ENCODE measurements at regions not wholly inside any gene's neighbourhood (a gene's known extent, or its start where the extent isn't known, plus 50 kb on each side); places are given as distances from the start of the nearest gene placed in this dataset.
"Not testable (repeated sequence)": the region's sequence is repeated elsewhere in the genome, so short reads cannot be mapped to it uniquely, and the experiment has no call there.

DNA sequence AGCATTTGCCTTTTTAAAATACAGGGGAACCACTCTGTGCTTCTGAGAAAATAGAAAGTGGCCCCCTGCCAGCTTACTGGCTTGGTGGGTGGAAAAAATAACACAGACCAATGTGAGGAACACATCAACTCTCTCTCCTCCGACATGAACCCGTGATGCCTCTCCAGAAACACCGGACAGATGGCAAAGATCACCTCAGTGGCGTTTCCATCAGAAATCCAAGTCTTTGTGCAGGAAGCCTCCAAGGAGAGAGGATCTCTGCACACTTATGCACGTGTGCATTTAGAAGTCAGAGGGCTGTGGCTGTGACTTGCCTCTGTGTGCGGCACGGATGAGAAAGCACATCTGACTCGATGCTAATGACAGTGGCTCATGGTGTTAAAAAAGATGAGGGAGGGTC lies 112.3 kb upstream of the KLF12 start:
- Mint-ChIP-seq H3K4me1 (ENCODE audit: low read depth) (peaks cover 95% of the 10 kb centered on the region), H3K27me3 (no peaks in the 10 kb centered on the region), H3K4me3 (peak overlapping the region; percentile 87), H3K36me3 (peaks cover 26% of the 10 kb centered on the region), H3K9me3 (ENCODE audit: low read depth) (peaks cover 4% of the 10 kb centered on the region), H3K27ac (peak overlapping the region; percentile 95)

DNA sequence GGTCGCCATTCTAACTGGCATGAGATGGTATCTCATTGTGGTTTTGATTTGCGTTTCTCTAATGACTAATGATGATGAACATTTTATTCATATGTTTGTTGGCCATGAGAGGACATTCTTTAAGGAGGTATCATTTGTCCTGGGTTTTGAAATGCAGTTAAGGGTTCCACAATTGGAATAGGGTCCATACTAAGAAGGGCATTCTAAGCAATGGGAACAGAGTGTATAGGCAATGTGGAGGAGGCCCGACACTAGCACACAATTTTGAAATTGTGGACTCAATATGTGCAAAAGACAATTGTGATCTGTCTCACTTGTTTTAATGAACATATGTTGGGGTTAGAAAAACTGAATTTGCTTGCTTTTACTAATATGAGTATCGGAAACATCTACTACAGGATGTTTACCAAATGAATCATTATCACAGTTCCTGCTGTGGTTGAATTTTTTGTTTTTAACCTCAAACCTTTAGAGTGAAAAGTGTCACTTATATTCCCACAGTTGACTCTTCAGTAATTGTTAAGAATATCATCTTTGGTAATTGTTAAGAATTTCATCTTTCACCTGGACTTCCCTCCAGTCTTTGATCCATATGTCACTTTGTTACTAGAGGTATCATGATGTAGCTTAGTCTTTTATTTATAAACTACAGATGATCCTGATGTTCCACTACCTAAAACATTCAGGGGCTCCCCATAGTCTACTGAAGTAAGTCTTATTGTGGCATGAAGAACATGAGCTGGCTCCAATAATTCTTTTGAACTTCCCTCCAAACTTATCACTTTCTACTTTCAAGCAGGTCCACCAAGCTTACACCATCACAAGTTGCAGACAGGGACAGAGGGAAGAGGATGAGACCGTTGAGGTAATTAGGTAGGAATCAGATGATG lies 109.7 kb upstream of the KLF12 start:
- Mint-ChIP-seq H3K27ac (peak overlapping the region; percentile 95), H3K9me3 (ENCODE audit: low read depth) (peaks cover 4% of the 10 kb centered on the region), H3K4me3 (peak overlapping the region; percentile 69), H3K27me3 (no peaks in the 10 kb centered on the region), H3K4me1 (ENCODE audit: low read depth) (peaks cover 72% of the 10 kb centered on the region), H3K36me3 (peaks cover 20% of the 10 kb centered on the region)

DNA sequence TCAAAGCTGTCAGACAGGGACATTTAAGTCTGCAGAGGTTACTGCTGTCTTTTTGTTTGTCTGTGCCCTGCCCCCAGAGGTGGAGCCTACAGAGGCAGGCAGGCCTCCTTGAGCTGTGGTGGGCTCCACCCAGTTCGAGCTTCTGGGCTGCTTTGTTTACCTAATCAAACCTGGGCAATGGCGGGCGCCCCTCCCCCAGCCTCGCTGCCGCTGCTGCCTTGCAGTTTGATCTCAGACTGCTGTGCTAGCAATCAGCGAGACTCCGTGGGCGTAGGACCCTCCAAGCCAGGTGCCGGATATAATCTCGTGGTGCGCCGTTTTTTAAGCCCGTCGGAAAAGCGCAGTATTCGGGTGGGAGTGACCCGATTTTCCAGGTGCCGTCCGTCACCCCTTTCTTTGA lies 107.1 kb upstream of the KLF12 start:
- H3K27ac Mint-ChIP-seq: not testable (repeated sequence)
- peaks cover 47% of the 10 kb centered on the region for H3K4me1 Mint-ChIP-seq (ENCODE audit: low read depth)

DNA sequence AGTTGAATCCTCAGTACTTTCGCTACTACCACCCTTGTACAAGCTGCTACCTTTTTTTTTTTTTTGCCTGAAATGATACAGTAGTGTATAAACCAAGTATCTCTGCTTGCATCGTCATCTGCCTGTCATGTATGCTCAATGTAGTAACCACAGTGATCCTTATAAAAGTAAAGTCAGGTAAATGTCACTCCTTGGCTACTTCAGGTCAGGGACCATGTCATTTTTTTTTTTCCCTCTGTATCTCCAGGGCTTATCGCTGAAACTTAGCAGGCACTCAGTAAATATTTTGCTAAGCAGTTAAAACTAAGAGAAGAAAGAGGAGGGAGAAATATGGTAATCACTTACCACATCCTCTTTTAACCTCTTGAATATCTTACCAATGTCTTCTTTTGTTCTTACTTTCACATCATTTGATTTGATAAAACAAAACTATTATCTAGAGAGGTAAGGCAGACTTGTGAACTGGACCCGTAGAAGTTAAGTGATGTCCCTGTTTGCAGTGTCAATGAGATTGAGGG lies 96.8 kb upstream of the KLF12 start:
- Mint-ChIP-seq H3K4me3 (peak overlapping the region; percentile 84), H3K27me3 (no peaks in the 10 kb centered on the region), H3K4me1 (ENCODE audit: low read depth) (peaks cover 52% of the 10 kb centered on the region), H3K9me3 (ENCODE audit: low read depth) (peaks cover 9% of the 10 kb centered on the region), H3K36me3 (peaks cover 3% of the 10 kb centered on the region), H3K27ac (peak overlapping the region; percentile 88)

More for the DNA sequence above, 107.1 kb upstream of the KLF12 start:
- H3K27me3 Mint-ChIP-seq; H3K4me3 Mint-ChIP-seq; H3K9me3 Mint-ChIP-seq (ENCODE audit: low read depth): not testable (repeated sequence)
- peaks cover 16% of the 10 kb centered on the region for H3K36me3 Mint-ChIP-seq

DNA sequence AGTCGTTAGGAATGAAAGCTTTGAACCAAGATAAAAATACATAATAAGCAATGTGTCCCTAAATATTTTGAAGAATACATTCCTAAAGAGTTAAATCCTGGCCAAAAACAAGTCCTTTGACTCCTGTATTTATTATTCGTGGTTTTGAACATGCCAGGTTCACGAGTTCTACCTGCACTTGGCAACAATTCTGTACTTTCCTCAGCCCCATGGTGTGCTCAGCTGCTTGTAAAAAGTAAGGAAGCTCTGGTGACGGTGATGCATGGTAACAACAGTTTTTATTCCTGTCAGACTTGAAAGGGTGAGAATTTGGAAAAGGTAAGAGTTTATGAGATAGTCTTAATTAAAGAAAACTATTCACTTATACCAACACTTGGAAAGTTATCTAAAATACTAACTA lies 95.0 kb upstream of the KLF12 start:
- H3K36me3 Mint-ChIP-seq: peaks cover 3% of the 10 kb centered on the region
- no peak overlapping the region for H3K27ac Mint-ChIP-seq

DNA sequence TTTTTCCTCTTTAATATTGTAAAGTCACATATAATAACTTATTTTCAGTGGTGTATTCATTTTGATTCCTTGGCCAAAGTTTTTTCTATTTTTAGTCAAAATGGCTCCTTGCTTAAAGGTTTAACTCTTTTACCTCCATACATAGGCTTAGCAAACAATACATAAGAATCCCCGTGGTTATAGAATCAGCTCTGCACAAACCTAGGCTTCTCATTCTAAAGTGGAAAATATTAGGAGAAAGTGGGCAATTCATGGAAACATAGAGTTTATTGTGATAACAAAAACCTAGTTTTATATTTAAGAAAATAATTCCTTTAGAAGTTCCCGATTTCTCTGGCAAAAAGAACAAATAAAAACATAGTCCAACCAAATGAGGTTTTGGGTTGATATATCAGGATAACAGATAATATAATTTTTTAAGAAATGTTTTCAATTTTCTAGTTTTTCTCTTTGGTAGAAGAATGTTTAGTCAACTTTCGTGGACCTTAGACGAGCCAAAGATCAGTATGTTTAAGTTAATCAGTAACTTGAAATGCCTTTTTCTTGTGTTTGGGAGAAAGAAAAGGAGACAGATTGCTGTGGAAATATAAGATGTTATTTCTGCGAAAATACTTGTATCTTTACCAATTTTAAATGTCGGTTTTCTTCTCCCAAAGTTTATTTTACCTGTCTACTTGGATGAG lies 93.4 kb upstream of the KLF12 start:
- no peak overlapping the region for H3K4me3 Mint-ChIP-seq
- no peak overlapping the region for H3K27ac Mint-ChIP-seq
- H3K36me3 Mint-ChIP-seq: peaks cover 3% of the 10 kb centered on the region
- no peaks in the 10 kb centered on the region for H3K27me3 Mint-ChIP-seq
- peaks cover 31% of the 10 kb centered on the region for H3K4me1 Mint-ChIP-seq (ENCODE audit: low read depth)
- H3K9me3 Mint-ChIP-seq (ENCODE audit: low read depth): peaks cover 9% of the 10 kb centered on the region

More for the DNA sequence above, 95.0 kb upstream of the KLF12 start:
- H3K4me1 Mint-ChIP-seq (ENCODE audit: low read depth): peaks cover 41% of the 10 kb centered on the region
- no peak overlapping the region for H3K4me3 Mint-ChIP-seq
- no peaks in the 10 kb centered on the region for H3K27me3 Mint-ChIP-seq
- H3K9me3 Mint-ChIP-seq (ENCODE audit: low read depth): peaks cover 9% of the 10 kb centered on the region

DNA sequence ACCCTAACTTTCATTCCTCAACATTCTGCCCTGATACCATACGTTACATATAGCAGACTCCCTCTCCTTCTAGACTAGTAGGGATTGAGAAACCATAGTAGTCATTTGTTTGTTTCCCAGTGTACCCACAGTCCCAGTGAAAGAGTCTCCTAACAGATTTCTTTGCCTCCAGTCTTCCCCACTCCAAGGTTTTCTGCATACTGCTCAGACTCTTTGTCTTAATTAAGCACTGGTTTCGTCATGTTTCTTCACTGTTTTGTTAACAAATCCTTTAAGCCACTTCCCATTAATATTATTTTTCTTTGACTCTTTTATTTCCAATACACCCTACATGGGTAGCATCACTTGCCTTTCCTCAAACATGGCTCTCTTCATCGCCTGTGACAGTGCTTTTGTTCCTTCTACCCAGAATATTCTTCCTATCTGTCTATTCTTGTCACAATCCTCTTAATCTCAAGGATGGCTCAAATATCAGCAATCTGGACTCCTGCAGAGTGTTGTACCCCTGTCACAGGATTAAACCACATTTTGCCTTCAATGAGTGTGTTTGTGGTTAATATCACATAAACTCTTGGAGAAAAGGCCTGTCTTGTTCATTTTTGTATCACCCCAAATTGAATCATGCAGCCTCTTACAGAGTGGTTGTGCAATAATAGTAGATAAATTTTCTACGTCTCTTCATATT lies 92.7 kb upstream of the KLF12 start:
- H3K36me3 Mint-ChIP-seq: peaks cover 3% of the 10 kb centered on the region
- peaks cover 9% of the 10 kb centered on the region for H3K9me3 Mint-ChIP-seq (ENCODE audit: low read depth)
- H3K27ac Mint-ChIP-seq: no peak overlapping the region

DNA sequence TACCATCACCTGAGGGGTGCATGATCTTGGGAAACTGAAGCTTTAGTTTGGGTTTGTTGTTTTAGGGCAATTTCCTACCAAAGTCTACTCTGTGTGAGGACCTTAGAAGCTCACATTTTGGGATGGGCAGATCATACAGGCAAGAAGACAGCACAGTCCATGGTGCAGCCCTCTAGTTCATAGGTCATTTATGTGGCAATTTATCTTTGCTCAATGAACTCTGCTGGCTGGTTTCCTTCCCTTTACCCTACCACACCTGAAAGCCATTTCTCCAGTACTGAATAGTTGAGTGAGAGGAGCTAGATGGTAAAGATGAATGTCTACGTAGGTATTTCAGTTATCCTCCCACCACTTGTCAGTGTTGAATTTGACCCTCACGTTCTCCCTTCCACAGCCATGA lies 87.5 kb upstream of the KLF12 start:
- H3K27ac Mint-ChIP-seq: no peak overlapping the region

More for the DNA sequence above, 92.7 kb upstream of the KLF12 start:
- Mint-ChIP-seq H3K4me3 (no peak overlapping the region), H3K4me1 (ENCODE audit: low read depth) (peaks cover 24% of the 10 kb centered on the region), H3K27me3 (no peaks in the 10 kb centered on the region)

DNA sequence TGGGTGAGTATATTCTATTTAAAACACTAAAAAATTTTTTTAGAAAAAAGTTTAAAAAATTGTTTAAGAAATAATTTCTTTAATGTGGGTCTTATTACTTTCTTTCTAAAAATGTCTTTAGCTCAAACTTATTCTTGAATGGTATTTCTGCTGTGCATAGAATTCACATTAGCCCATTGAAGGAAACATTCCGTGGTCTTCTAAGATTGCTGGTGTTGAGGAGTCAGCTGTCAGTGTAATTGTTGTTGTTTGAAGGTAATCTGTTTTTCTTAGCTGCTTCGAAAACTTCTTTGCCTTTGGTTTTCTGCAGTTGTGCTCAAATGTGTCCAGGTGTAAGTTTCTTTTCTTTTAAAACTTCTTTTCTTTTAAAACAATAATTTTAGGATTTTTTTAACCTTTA lies 85.4 kb upstream of the KLF12 start:
- Mint-ChIP-seq H3K36me3 (no peaks in the 10 kb centered on the region), H3K27ac (no peak overlapping the region), H3K27me3 (no peaks in the 10 kb centered on the region), H3K4me1 (ENCODE audit: low read depth) (peaks cover 2% of the 10 kb centered on the region), H3K4me3 (no peak overlapping the region), H3K9me3 (ENCODE audit: low read depth) (no peaks in the 10 kb centered on the region)

More for the DNA sequence above, 87.5 kb upstream of the KLF12 start:
- Mint-ChIP-seq H3K4me1 (ENCODE audit: low read depth) (peaks cover 2% of the 10 kb centered on the region), H3K27me3 (no peaks in the 10 kb centered on the region), H3K9me3 (ENCODE audit: low read depth) (no peaks in the 10 kb centered on the region), H3K4me3 (no peak overlapping the region), H3K36me3 (no peaks in the 10 kb centered on the region)

DNA sequence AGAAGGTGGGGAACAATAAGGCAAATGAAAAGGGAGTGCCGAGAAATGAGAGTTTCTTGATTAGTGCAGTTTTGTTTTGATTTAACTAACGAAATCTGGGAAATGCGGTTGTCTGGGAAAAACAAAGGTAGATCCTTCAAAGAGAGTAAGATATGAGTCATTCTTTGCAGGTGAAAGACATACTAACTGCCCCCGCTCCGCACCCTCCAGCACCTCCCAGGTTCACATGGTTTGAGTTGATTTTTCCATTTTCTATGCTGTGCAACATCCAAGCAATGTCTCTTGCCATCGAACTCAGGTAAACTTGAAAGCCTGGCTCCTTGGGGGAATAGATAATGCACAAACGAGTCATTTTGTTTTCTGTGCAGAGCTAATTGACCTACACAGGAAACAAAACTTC lies 84.1 kb upstream of the KLF12 start:
- Mint-ChIP-seq H3K9me3 (ENCODE audit: low read depth) (no peaks in the 10 kb centered on the region), H3K4me3 (no peak overlapping the region), H3K4me1 (ENCODE audit: low read depth) (peaks cover 4% of the 10 kb centered on the region), H3K36me3 (no peaks in the 10 kb centered on the region), H3K27ac (no peak overlapping the region), H3K27me3 (no peaks in the 10 kb centered on the region)

DNA sequence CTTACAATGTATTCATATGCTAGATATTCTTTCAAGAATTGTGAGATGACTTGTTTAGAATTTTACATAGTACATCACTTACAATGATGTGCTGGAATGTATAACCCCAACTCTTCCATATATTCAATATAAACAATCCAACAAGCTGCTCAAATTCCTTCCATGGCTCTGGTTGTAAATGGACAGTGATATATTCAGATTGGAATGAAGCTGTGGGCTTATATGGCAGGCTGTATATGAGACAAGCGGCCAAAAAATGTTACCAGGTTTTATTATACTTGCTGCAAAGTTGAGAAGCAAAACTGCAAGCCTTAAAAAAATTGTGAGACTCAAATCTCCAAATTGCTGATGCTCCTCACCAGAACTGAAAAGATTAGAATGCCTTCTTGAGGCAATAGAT lies 83.6 kb upstream of the KLF12 start:
- Mint-ChIP-seq H3K27ac (no peak overlapping the region), H3K4me1 (ENCODE audit: low read depth) (peaks cover 4% of the 10 kb centered on the region), H3K27me3 (no peaks in the 10 kb centered on the region), H3K4me3 (no peak overlapping the region), H3K36me3 (no peaks in the 10 kb centered on the region), H3K9me3 (ENCODE audit: low read depth) (no peaks in the 10 kb centered on the region)

DNA sequence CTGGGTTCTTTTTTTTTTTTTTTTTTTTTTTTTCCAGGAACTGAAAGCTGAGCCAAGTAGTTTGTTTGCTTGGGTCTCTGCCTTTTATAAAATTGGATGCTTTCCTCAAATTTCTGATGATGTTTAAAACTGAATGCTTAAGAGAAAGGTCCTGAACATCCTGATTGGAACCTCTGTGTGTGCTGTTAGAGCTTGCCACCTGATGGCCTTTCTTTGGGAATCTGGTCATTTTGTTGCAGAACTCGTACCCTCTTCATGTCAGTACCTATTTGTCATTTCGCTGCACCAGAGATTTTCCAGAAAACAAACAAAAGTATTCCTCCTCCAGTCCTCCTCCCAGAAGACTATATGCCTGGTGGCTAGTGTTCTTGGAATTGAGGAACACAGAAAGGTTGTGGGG lies 81.2 kb upstream of the KLF12 start:
- Mint-ChIP-seq H3K9me3 (ENCODE audit: low read depth) (no peaks in the 10 kb centered on the region), H3K4me3 (no peak overlapping the region), H3K4me1 (ENCODE audit: low read depth) (peaks cover 6% of the 10 kb centered on the region), H3K36me3 (peaks cover 3% of the 10 kb centered on the region), H3K27ac (no peak overlapping the region), H3K27me3 (no peaks in the 10 kb centered on the region)

DNA sequence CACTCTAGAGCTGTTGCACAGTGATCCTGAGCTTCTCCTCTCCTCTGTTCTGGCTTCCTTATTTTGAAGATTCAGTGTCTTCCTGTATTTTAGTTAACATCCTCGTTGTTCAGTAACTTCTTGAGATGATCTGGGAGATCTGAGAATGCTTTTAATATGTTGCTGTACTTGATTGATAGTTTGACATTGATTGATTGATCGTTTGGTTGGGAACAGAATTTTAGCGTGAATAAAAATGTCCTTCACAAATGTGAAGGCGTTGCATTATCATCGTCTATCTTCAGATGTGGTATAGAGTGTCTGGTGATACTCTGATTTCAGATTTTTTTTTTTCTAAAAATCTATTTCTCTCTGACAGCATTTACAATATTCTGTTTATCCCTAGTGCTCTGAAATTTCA lies 80.1 kb upstream of the KLF12 start:
- peaks cover 6% of the 10 kb centered on the region for H3K4me1 Mint-ChIP-seq (ENCODE audit: low read depth)
- H3K4me3 Mint-ChIP-seq: no peak overlapping the region
- peaks cover 3% of the 10 kb centered on the region for H3K36me3 Mint-ChIP-seq
- no peaks in the 10 kb centered on the region for H3K27me3 Mint-ChIP-seq
- H3K27ac Mint-ChIP-seq: no peak overlapping the region
- no peaks in the 10 kb centered on the region for H3K9me3 Mint-ChIP-seq (ENCODE audit: low read depth)

DNA sequence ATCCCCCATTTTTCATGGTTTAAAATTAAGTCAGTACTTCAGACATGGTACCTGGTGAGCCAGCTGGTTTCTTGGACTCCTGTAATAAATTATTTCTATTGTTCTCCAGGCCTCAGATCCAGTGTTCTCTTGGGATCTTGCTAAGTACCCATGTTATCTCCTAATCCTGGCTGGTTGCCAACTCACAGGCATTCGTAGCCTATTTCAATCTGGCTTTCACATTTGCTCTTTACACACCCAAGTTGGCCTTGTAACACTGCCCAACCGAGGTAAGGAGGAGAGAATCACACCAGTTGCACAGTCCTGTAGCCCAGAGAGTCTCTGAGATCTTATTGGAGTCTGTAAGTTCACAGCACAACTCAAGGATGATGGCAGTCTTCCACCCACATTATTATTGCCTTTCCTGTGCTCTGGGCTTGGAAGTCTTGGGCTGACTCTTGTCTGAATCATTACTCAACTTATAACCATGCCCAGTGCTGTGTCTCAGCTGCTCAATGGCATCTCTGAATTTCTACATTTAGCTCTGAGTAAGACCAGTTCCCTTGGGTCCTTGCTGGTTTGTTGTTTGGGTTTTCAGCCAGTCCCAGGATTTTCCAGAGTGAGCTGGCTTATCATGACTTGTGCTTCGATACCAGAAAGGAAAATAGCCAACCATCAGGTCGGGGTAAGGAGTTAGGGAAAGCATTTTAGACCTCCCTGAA lies 76.6 kb upstream of the KLF12 start:
- no peak overlapping the region for H3K4me3 Mint-ChIP-seq
- H3K9me3 Mint-ChIP-seq (ENCODE audit: low read depth): no peaks in the 10 kb centered on the region
- peaks cover 3% of the 10 kb centered on the region for H3K36me3 Mint-ChIP-seq
- no peak overlapping the region for H3K27ac Mint-ChIP-seq
- no peaks in the 10 kb centered on the region for H3K27me3 Mint-ChIP-seq
- peaks cover 4% of the 10 kb centered on the region for H3K4me1 Mint-ChIP-seq (ENCODE audit: low read depth)

Data from activated naive CD8-positive, alpha-beta T cell (primary cell).